ENCODE measurements at regions not wholly inside any gene's neighbourhood (a gene's known extent, or its start where the extent isn't known, plus 50 kb on each side); places are given as distances from the start of the nearest gene placed in this dataset.

DNA sequence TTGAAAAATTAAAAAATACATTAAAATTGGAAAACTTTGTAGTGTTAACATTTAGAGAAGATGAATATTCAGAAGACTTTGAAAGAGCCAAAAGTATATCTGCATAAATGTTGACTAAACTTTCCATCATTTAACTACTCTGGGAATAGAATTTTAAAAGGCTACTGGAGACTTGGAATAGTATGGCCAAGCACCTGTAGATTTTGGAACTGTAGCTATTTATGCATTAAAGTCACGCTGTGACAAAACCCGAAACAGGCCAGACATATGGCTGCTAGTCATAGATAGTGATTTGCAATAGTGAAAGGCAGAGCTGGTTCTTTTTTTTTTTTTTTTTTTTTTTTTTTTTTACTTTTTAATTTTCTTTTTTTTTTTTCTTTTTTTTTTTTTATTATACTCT is 396.0 kb downstream of the SOCS6 start:
- TF ChIP-seq, protein P1, sequence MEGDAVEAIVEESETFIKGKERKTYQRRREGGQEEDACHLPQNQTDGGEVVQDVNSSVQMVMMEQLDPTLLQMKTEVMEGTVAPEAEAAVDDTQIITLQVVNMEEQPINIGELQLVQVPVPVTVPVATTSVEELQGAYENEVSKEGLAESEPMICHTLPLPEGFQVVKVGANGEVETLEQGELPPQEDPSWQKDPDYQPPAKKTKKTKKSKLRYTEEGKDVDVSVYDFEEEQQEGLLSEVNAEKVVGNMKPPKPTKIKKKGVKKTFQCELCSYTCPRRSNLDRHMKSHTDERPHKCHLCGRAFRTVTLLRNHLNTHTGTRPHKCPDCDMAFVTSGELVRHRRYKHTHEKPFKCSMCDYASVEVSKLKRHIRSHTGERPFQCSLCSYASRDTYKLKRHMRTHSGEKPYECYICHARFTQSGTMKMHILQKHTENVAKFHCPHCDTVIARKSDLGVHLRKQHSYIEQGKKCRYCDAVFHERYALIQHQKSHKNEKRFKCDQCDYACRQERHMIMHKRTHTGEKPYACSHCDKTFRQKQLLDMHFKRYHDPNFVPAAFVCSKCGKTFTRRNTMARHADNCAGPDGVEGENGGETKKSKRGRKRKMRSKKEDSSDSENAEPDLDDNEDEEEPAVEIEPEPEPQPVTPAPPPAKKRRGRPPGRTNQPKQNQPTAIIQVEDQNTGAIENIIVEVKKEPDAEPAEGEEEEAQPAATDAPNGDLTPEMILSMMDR (IDR thresholded peaks at IDR 0.05): no peak
- Mint-ChIP-seq H3K27me3 (ENCODE audit: insufficient read depth) (no peaks in the 10 kb centered on the region), H3K27ac (no peak overlapping the region), H3K36me3 (ENCODE audit: low read depth) (no peaks in the 10 kb centered on the region), H3K4me1 (ENCODE audit: low read depth) (no peaks in the 10 kb centered on the region), H3K4me3 (no peak overlapping the region), H3K9me3 (peaks cover 18% of the 10 kb centered on the region)
- no peak for DNase-seq

DNA sequence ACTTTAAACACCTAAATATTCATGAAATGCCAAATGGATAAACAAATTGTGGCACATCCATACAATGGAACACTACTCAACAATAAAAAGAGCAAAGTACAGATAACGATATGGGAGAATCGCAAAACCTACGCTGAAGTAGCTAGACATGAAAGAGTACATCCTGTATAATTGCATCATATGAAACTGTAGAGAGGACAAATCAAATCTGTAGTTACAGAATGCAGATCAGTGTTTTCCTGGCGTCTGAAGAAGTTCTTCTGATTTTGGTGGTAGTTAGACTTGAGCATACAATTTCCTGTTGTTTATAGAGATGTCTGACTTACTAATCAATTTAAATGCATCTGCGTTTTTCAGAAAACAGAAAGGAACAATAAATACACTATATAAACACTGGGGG is 394.4 kb downstream of the SOCS6 start:
- Mint-ChIP-seq H3K27me3 (ENCODE audit: insufficient read depth) (no peaks in the 10 kb centered on the region), H3K4me1 (ENCODE audit: low read depth) (no peaks in the 10 kb centered on the region), H3K9me3 (peaks cover 22% of the 10 kb centered on the region), H3K27ac (no peak overlapping the region), H3K4me3 (no peak overlapping the region), H3K36me3 (ENCODE audit: low read depth) (no peaks in the 10 kb centered on the region)
- no peak for DNase-seq
- TF ChIP-seq, protein P1 (IDR thresholded peaks at IDR 0.05): no peak

DNA sequence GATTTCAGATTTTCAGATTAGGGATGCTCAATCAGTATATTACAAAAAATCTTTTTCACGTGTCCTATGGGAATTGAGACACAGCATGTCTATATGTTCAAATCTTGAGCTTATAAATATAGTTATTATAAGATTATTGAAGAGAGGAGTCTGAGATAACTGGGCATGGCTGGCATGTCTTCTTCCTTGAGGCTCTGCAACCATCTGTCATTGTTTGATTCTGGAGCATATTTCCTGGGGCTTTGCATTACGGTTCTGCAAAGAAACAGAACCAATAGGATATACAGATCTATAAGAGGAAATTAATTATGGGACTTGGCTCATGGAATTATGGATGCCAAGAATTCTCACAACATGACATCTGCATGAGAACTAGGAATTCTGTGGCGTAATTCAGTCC is 386.1 kb downstream of the SOCS6 start:
- Mint-ChIP-seq H3K27me3 (ENCODE audit: insufficient read depth) (no peaks in the 10 kb centered on the region), H3K4me1 (ENCODE audit: low read depth) (no peaks in the 10 kb centered on the region), H3K4me3 (no peak overlapping the region), H3K9me3 (peaks cover 33% of the 10 kb centered on the region), H3K36me3 (ENCODE audit: low read depth) (no peaks in the 10 kb centered on the region), H3K27ac (no peak overlapping the region)
- TF ChIP-seq, protein P1 (IDR thresholded peaks at IDR 0.05): no peak
- DNase-seq: no peak

DNA sequence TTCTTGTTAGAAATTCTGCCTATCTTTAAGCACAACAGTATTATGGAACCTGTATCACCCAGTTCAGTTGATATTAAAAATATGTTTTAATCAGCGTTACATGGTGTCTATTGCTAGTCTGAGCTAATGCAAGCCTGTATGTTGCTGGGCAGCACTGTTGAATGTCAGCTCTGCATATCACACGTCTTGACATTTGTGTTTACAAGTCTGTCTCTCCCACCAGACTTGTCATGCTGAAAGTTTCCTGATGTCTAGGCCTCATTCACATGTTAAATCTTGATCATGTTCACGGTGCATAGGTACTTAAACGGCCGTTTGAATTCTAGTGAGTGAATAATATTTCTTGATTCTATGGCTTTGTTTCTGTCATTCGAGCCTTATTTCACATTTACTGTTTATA is 385.0 kb downstream of the SOCS6 start:
- no peaks in the 10 kb centered on the region for H3K27me3 Mint-ChIP-seq (ENCODE audit: insufficient read depth)
- no peak overlapping the region for H3K27ac Mint-ChIP-seq

DNA sequence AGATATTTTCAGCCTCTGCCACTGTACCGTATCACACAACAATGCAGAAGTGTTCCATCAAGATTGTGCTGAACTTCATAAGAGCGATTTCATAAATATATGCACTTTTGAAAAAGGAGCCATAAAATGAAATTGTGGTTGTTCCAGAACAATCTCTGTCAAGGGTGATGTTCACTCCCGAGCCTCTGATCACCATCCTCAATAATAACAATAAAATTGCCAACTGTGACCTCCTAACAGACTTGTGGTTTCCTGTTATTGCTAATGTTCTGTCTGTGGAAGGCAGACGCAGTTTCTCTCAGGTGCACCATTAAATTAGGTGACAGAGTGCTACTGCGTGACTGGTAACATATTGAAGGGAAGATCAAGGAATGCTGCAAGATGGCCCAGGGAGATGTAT is 383.7 kb downstream of the SOCS6 start:
- H3K9me3 Mint-ChIP-seq: peaks cover 34% of the 10 kb centered on the region
- no peak overlapping the region for H3K27ac Mint-ChIP-seq
- no peaks in the 10 kb centered on the region for H3K4me1 Mint-ChIP-seq (ENCODE audit: low read depth)
- DNase-seq: no peak
- no peak overlapping the region for H3K4me3 Mint-ChIP-seq
- no peaks in the 10 kb centered on the region for H3K36me3 Mint-ChIP-seq (ENCODE audit: low read depth)
- TF ChIP-seq, protein P1 (IDR thresholded peaks at IDR 0.05): no peak
- H3K27me3 Mint-ChIP-seq (ENCODE audit: insufficient read depth): no peaks in the 10 kb centered on the region

More for the DNA sequence above, 385.0 kb downstream of the SOCS6 start:
- TF ChIP-seq, protein P1 (IDR thresholded peaks at IDR 0.05): no peak
- peaks cover 31% of the 10 kb centered on the region for H3K9me3 Mint-ChIP-seq
- DNase-seq: no peak
- no peak overlapping the region for H3K4me3 Mint-ChIP-seq
- no peaks in the 10 kb centered on the region for H3K36me3 Mint-ChIP-seq (ENCODE audit: low read depth)
- H3K4me1 Mint-ChIP-seq (ENCODE audit: low read depth): no peaks in the 10 kb centered on the region
